ENCODE measurements at regions not wholly inside any gene's neighbourhood (a gene's known extent, or its start where the extent isn't known, plus 50 kb on each side); places are given as distances from the start of the nearest gene placed in this dataset.
A peak's percentile ranks its signal among the peaks of the same experiment; 100 is the strongest.
"Not testable (repeated sequence)": the region's sequence is repeated elsewhere in the genome, so short reads cannot be mapped to it uniquely, and the experiment has no call there.

- no peak for DNase-seq
These were observed 815.3 kb downstream of the RNF144A start for GRCh38 chr2:7732497-7732896.

GRCh38 chr2:7736646-7737305, 819.6 kb downstream of the RNF144A start:
- DNase-seq, result no peak

- no peak for DNase-seq
These were observed 821.4 kb downstream of the RNF144A start for GRCh38 chr2:7738596-7738995.

GRCh38 chr2:7740114-7740513, 822.9 kb downstream of the RNF144A start:
- no peak for DNase-seq

- DNase-seq, result no peak
These were observed 825.1 kb downstream of the RNF144A start for GRCh38 chr2:7742301-7742700.

- no peak for DNase-seq
These were observed 827.6 kb downstream of the RNF144A start for GRCh38 chr2:7744827-7745226.

GRCh38 chr2:7745369-7745768, 828.2 kb downstream of the RNF144A start:
- DNase-seq, result no peak

GRCh38 chr2:7748717-7749415, 831.7 kb downstream of the RNF144A start:
- no peak for DNase-seq

- DNase-seq, result peak; percentile 64
These were observed 832.8 kb downstream of the RNF144A start for GRCh38 chr2:7749895-7750559.

- no peak for DNase-seq
These were observed 835.1 kb downstream of the RNF144A start for GRCh38 chr2:7752291-7752690.

GRCh38 chr2:7753777-7754176, 836.6 kb downstream of the RNF144A start:
- DNase-seq, result no peak

- DNase-seq, result no peak
These were observed 838.7 kb downstream of the RNF144A start for GRCh38 chr2:7755879-7756278.

GRCh38 chr2:7758073-7758759, 841.0 kb downstream of the RNF144A start:
- no peak for DNase-seq

- DNase-seq, result no peak
These were observed 842.7 kb downstream of the RNF144A start for GRCh38 chr2:7759898-7760297.

- not testable (repeated sequence) for DNase-seq
These were observed 846.2 kb downstream of the RNF144A start for GRCh38 chr2:7763418-7763817.

- DNase-seq, result no peak
These were observed 848.0 kb downstream of the RNF144A start for GRCh38 chr2:7765236-7765635.

- no peak for DNase-seq
These were observed 849.0 kb downstream of the RNF144A start for GRCh38 chr2:7766088-7766722.

GRCh38 chr2:7766978-7767565, 849.9 kb downstream of the RNF144A start:
- DNase-seq, result no peak

GRCh38 chr2:7767902-7768301, 850.7 kb downstream of the RNF144A start:
- DNase-seq, result no peak

- no peak for DNase-seq
These were observed 854.6 kb downstream of the RNF144A start for GRCh38 chr2:7771781-7772180.

- DNase-seq, result no peak
These were observed 856.4 kb downstream of the RNF144A start for GRCh38 chr2:7773362-7774360.

Measured in NCI-H1105 (cell line).